SK-N-SH (cell line): ENCODE measurements at regions not wholly inside any gene's neighbourhood (a gene's known extent, or its start where the extent isn't known, plus 50 kb on each side); places are given as distances from the start of the nearest gene placed in this dataset.

ENCODE experiments used
- CTCF ChIP-seq: fragments of 200-600 bp; sonication (generic); IDR thresholded peaks from 2 replicates; pipeline ENCODE4 v1.6.1; 2017; ENCODE audit warnings: antibody characterized with exemption, mild to moderate bottlenecking, moderate library complexity
- MAX ChIP-seq: IDR thresholded peaks from 2 replicates; pipeline ENCODE4 v1.4.0; 2012; ENCODE audit warnings: low read depth
- MXI1 ChIP-seq: IDR thresholded peaks from 2 replicates; pipeline ENCODE4 v1.6.1; 2012; ENCODE audit warnings: mild to moderate bottlenecking, low read depth, low read length, improper control_type of control experiment
- POLR2AphosphoS5 ChIP-seq: IDR thresholded peaks from 2 replicates; pipeline ENCODE4 v1.6.1; 2012; ENCODE audit warnings: low read depth, low read length
- REST ChIP-seq: IDR thresholded peaks from 2 replicates; pipeline ENCODE4 v1.6.1; 2012; ENCODE audit warnings: mild to moderate bottlenecking, low read depth, low read length, moderate library complexity
- RXRA ChIP-seq: IDR thresholded peaks from 2 replicates; pipeline ENCODE4 v1.4.0; 2012; ENCODE audit warnings: low read depth, mild to moderate bottlenecking, borderline replicate concordance
- SMC3 ChIP-seq: IDR thresholded peaks from 2 replicates; pipeline ENCODE4 v1.6.1; 2012; ENCODE audit warnings: low read depth, low read length, improper control_type of control experiment

- no peak for TF ChIP-seq CTCF
- TF ChIP-seq SMC3: no peak
- no peak for TF ChIP-seq REST
- no peak for TF ChIP-seq MXI1
- no peak for TF ChIP-seq RXRA
- no peak for TF ChIP-seq POLR2AphosphoS5
- no peak for TF ChIP-seq MAX
Observed at GRCh38 chr11:123286255-123286654, 91.2 kb upstream of the CLMP start.
